Tongue (tissue), 1 donor: ENCODE measurements at regions not wholly inside any gene's neighbourhood (a gene's known extent, or its start where the extent isn't known, plus 50 kb on each side); places are given as distances from the start of the nearest gene placed in this dataset.
"Not testable (repeated sequence)": the region's sequence is repeated elsewhere in the genome, so short reads cannot be mapped to it uniquely, and the experiment has no call there.

Experiments
- DNase-seq: peaks from one replicate; pipeline ENCODE4 v3.0.0-alpha.2; 2015

- DNase-seq, result no peak
Measured at GRCh38 chr9:83138422-83139135, 75.6 kb upstream of the RASEF start.

GRCh38 chr9:83133316-83133715 lies 70.4 kb upstream of the RASEF start:
- no peak for DNase-seq

- no peak for DNase-seq
Measured at GRCh38 chr9:83132768-83133167, 69.8 kb upstream of the RASEF start.

GRCh38 chr9:83130541-83130940 lies 67.6 kb upstream of the RASEF start:
- DNase-seq, result no peak

- DNase-seq, result no peak
Measured at GRCh38 chr9:83125671-83126070, 62.7 kb upstream of the RASEF start.

GRCh38 chr9:83119873-83120272 lies 56.9 kb upstream of the RASEF start:
- DNase-seq, result no peak

GRCh38 chr9:83116026-83116425 lies 53.1 kb upstream of the RASEF start:
- DNase-seq, result no peak

- DNase-seq, result not testable (repeated sequence)
Measured at GRCh38 chr9:83113445-83113844, 50.5 kb upstream of the RASEF start.
